Head of caudate nucleus (tissue), 42 donors: ENCODE measurements at regions not wholly inside any gene's neighbourhood (a gene's known extent, or its start where the extent isn't known, plus 50 kb on each side); places are given as distances from the start of the nearest gene placed in this dataset.
"Not testable (repeated sequence)": the region's sequence is repeated elsewhere in the genome, so short reads cannot be mapped to it uniquely, and the experiment has no call there.

Experiments
- DNase-seq, 42 donors: peaks; one replicate each; pipeline versions ENCODE4 v3.0.0 to v3.0.0-alpha.2; 2020 to 2021; ENCODE audit warnings: mixed read lengths in 7 of 42
- intact Hi-C: fragments of 100-400 bp; cut with DNase I; formaldehyde crosslinking; loops from one replicate; pipeline ENCODE4 v1.15.0; 2022

DNA sequence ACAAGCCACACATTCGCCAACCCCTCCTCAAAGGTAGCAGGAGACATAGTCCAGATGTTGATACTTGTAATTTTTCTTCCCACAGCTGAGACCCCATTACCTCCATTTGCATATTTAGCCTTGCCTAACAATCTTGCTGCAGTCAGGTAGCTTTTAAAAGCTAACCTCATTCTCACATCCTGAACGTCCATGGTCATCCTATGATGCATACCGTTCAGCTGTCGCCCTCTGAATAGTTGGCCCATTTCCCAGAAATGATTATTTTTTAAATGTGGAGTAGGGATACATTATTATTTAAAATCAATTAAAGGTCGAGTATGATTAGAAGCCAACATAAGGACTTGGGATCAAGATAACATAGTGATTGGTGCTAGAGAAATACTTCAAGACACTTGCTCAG is 165.0 kb downstream of the MEX3B start:
- no peak for DNase-seq
- intact Hi-C loops, result no loop called here

DNA sequence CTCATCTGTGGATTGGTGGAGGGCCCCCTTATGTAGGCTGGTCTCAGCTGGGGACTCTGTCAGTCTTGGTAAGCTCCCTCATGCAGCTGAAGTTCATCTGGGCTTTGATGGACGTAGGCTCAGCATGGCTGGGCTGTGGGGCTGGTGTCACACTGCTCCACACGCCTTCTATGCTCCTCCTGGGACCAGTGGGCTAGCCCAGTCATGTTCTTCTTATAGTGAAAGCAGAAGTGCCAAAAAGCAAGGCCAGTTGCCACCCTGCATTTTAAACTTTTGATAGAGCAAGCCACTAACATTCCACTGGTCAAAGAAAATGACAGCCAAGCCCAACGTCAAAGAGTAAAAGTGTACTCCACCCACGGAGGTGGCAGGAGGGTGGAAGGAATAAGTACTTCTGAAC is 165.5 kb downstream of the MEX3B start:
- intact Hi-C loops, result no loop called here
- DNase-seq, result no peak

DNA sequence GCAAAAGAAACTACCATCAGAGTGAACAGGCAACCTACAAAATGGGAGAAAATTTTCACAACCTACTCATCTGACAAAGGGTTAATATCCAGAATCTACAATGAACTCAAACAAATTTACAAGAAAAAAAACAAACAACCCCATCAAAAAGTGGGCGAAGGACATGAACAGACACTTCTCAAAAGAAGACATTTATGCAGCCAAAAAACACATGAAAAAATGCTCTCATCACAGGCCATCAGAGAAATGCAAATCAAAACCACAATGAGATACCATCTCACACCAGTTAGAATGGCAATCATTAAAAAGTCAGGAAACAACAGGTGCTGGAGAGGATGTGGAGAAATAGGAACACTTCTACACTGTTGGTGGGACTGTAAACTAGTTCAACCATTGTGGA is 170.1 kb downstream of the MEX3B start:
- intact Hi-C loops, DNase-seq: not testable (repeated sequence)

- DNase-seq, result not testable (repeated sequence)
These were observed 175.1 kb downstream of the MEX3B start for GRCh38 chr15:81870746-81871106.

GRCh38 chr15:81870062-81870745 is 175.6 kb downstream of the MEX3B start:
- DNase-seq, intact Hi-C loops: not testable (repeated sequence)

More at GRCh38 chr15:81870746-81871106, 175.1 kb downstream of the MEX3B start:
- intact Hi-C loops, result not testable (repeated sequence)

- intact Hi-C loops, result no loop called here
- no peak for DNase-seq
These were observed 176.5 kb downstream of the MEX3B start for GRCh38 chr15:81869161-81869954.

DNA sequence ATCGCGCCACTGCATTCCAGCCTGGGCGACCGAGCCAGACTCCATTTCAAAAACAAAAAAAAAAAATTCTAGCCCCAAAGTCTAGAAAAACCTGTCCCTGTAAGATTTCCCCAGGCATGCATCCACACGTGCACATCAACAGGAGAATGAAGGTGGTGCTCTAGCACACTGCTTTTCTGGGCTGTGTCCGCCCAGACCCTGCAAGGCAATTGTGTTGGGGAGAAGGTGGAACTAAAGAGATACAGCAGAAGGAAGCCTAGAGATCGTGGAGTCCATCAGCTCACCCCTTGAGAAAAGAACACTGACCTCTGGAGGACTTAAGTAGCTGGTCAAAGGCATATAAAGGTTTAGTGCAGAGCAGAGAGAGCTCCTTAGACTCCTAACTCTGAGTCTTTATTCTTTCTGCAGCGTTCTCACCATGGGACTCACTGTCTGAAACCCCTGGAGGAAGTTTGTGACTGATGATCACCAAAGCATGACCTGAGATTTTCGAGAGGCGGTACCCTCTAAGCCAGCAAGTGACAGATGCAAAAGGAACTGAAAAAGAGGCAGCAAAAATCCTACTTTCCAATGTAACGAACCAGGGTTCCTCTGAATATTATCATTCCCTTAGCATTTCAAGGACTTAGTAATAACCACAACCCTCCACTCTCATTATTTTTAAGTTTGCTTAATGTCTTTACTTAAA is 179.8 kb downstream of the MEX3B start:
- intact Hi-C loops, result no loop called here
- DNase-seq, result no peak

DNA sequence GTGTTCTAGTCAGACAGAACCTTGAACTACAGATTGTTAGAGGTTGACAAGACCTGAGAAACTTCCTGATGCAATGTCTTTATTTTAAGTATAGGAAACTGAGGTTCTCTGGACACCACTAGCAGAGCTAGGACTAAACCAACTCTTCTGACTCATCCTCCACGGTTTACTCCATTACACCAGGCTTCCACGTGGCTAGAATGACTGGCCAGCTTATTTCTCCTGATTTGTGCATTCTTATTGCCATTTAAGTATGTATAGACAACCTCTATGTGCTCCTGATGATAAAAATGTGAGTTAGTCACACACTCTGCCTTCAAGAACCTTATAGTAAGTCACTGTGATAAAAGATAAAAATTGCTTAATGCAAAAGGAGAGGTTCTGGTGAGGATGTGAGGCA is 182.7 kb downstream of the MEX3B start:
- no peak for DNase-seq
- intact Hi-C loops, result no loop called here

DNA sequence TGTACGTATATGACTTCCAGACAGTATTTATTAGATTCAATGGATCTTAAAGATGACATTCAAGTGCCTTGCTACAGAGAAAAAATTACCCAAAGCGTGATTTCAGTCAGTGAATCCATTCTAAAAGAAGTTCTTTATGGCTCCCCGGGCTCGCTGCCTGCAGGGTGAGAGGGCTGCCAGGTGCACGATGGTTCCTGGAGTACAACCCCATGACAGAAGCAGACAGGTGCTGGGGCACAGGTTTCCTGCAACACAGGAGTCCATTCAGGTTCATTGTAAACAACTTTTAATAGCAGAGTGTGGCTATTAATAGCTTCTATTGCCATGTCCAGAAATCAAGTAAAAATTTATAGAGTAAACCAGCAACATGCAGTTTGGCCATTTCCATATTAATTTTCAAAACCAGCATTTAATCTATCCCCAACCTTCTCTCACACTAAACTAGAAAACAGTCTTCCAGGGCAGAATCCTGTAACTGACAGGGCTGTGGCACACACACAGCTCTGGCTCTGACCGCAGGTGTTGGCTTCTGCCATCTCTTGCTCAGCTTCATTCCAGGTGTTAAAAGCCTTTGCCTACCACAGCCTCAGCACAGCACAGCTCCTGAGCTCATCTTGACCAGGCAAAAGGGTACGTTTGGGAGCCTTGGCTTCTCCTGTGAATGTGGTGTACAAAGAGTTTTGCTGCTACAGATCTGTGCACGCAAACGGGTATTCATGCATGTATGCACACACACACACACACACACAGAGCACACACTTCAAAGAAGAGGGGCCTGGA is 185.9 kb downstream of the MEX3B start:
- DNase-seq, result no peak
- intact Hi-C loops, result no loop called here

GRCh38 chr15:81858586-81858985 is 187.2 kb downstream of the MEX3B start:
- intact Hi-C loops, result no loop called here

GRCh38 chr15:81858136-81858535 is 187.7 kb downstream of the MEX3B start:
- no peak for DNase-seq
- intact Hi-C loops, result no loop called here

More at GRCh38 chr15:81858586-81858985, 187.2 kb downstream of the MEX3B start:
- no peak for DNase-seq

GRCh38 chr15:81856634-81857026 is 189.2 kb downstream of the MEX3B start:
- intact Hi-C loops, result no loop called here
- no peak for DNase-seq

DNA sequence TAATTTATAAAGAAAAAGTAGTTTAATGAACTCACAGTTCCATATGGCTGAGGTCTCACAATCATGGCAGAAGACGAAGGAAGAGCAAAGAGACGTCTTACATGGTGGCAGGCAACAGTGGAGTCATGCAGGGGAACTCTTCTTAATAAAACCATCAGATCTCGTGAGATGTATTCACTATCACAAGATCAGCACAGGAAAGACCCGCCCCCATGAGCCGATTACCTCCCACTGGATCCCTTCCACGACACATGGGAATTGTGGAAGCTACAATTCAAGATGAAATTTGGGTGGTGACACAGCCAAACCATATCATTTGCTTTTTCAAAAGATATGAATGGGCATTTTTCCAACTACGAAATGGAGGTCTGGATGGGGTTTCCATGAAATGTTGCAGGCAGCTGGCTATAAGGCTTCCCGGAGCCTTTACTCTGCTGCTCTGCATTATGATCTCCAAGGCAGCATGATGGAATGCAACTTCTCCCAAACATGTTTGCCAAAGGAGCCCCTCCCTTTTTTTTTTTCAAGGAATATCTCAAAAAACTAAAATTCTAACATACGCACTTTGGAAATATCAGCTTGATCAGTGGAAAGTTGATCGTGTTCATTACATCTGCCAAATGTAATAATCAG is 189.7 kb downstream of the MEX3B start:
- no peak for DNase-seq
- intact Hi-C loops, result no loop called here

- intact Hi-C loops, result no loop called here
- DNase-seq, result no peak
These were observed 192.6 kb downstream of the MEX3B start for GRCh38 chr15:81853150-81853748.

- intact Hi-C loops, result no loop called here
- no peak for DNase-seq
These were observed 193.2 kb downstream of the MEX3B start for GRCh38 chr15:81852411-81853149.

DNA sequence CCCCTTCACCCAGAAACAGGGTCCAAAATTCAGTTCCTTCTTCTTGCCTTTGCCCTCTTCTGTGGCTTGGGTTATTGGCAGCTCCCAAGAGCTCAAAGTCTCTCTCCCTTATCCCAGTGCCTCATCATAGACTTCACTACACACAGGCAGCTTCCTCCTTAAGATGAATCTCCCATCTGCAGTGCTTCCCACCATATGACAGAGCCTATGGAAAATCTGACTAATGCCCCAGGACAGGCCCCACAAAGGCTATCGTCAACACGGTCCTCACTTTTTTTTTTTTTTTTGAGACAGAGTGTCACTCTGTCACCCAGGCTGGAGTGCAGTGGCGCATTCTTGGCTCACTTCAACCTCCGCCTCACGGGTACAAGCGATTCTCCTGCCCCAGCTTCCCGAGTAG is 194.1 kb downstream of the MEX3B start:
- DNase-seq, result no peak
- intact Hi-C loops, result no loop called here

GRCh38 chr15:81851325-81851724 is 194.5 kb downstream of the MEX3B start:
- no peak for DNase-seq
- intact Hi-C loops, result no loop called here

GRCh38 chr15:81849289-81849688 is 196.5 kb downstream of the MEX3B start:
- intact Hi-C loops, result no loop called here
- DNase-seq, result no peak
